Fibroblast of villous mesenchyme (primary cell): ENCODE measurements at regions not wholly inside any gene's neighbourhood (a gene's known extent, or its start where the extent isn't known, plus 50 kb on each side); places are given as distances from the start of the nearest gene placed in this dataset.
"Not testable (repeated sequence)": the region's sequence is repeated elsewhere in the genome, so short reads cannot be mapped to it uniquely, and the experiment has no call there.

ENCODE experiments used
- DNase-seq: peaks from one replicate; pipeline ENCODE4 v3.0.0-alpha.2; 2010; ENCODE audit warnings: low read depth
- H3K4me3 ChIP-seq: 2 replicates; pipeline ENCODE4 v1.5.1; 2011; ENCODE audit warnings: low read depth, mild to moderate bottlenecking, low read length
- TF ChIP-seq, protein P1 (sequence below): IDR thresholded peaks from 2 replicates; pipeline ENCODE4 v1.5.1; 2012; ENCODE audit warnings: low read depth, mild to moderate bottlenecking, low read length; ENCODE audit not compliant: insufficient read depth

DNA sequence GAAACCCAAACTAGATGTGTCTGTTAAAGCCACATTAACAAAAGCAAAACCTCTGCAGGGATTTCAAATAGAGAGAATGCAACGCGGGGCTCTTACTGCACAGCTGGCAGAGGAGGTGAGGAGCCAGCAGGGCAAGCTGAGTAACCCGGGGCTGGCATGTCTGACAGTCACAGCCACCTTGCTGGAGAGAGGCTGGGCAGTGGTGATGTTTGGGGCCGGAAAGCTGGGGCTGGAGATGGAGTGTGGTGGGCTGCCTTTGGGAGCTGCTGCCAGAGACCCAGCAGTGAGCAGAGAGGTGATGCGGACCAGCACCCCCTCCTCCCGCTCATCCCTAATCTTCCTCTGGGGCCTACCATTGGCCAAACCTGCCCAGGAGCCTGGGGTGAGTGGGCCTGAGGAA is 204.5 kb upstream of the ARL4C start:
- TF ChIP-seq, protein P1, sequence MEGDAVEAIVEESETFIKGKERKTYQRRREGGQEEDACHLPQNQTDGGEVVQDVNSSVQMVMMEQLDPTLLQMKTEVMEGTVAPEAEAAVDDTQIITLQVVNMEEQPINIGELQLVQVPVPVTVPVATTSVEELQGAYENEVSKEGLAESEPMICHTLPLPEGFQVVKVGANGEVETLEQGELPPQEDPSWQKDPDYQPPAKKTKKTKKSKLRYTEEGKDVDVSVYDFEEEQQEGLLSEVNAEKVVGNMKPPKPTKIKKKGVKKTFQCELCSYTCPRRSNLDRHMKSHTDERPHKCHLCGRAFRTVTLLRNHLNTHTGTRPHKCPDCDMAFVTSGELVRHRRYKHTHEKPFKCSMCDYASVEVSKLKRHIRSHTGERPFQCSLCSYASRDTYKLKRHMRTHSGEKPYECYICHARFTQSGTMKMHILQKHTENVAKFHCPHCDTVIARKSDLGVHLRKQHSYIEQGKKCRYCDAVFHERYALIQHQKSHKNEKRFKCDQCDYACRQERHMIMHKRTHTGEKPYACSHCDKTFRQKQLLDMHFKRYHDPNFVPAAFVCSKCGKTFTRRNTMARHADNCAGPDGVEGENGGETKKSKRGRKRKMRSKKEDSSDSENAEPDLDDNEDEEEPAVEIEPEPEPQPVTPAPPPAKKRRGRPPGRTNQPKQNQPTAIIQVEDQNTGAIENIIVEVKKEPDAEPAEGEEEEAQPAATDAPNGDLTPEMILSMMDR = no peak
- DNase-seq = no peak
- no peak overlapping the region for H3K4me3 ChIP-seq

DNA sequence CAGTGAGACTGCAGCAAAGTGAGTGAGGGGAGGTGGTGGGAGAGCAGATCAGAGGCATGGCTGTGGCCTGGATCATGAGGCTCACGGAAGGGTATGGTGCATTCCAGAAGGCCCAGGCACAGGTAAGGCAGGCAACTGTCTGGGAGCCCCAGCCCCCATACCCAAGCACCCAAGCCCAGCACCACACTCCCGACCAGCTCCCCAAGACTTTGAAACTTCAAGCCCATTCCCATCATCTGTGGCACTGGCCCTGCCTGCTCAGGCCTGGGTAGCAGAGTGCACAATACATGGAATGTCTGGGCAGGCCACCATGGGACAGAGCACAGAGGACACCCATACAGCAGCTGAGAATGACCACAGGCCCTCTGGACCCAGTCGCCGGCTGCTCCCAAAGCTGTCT is 202.6 kb upstream of the ARL4C start:
- no peak overlapping the region for H3K4me3 ChIP-seq
- TF ChIP-seq, protein P1 = no peak
- DNase-seq = no peak

DNA sequence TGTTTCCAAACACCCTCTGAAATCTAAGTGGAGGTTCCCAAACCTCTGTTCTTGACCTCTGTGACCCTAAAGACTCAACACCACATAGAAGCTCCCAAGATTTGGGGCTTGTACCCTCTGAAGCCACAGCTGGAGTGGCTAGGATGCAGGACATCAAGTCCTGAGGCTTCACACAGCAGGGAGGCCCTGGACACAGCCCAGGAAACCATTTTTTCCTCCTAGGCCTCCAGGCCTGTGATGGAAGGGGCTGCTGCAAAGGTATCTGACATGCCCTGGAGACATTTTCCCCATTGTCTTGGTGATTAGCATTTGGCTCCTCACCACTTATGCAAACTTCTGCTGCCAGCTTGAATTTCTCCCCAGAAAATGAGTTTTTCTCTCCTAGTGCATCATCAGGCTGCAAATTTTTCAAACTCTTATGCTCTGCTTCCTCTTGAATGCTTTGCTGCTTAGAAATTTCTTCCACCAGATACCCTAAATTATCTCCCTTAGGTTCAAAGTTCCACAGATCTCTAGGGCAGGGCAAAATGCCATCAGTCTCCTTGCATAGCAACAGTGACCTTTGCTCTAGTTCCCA is 200.5 kb upstream of the ARL4C start:
- not testable (repeated sequence) for H3K4me3 ChIP-seq, DNase-seq

DNA sequence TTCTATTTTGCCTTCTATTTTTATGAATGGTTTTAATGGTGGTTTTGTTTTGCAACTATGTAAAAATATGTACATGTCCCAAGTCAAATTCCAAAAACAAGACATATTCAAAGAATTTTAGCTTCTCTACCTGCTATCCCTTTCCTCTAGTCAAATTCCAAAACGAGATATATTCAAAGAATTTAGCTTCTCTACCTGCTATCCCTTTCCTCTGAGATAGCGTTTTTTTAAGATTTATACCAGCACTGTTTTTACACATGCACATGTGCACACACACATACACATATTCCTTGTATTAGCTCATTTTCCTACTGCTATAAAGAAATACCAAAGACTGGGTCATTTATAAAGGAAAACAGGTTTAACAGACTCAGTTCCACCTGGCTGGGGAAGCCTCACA is 199.1 kb upstream of the ARL4C start:
- H3K4me3 ChIP-seq = no peak overlapping the region
- DNase-seq = no peak
- TF ChIP-seq, protein P1 = no peak

DNA sequence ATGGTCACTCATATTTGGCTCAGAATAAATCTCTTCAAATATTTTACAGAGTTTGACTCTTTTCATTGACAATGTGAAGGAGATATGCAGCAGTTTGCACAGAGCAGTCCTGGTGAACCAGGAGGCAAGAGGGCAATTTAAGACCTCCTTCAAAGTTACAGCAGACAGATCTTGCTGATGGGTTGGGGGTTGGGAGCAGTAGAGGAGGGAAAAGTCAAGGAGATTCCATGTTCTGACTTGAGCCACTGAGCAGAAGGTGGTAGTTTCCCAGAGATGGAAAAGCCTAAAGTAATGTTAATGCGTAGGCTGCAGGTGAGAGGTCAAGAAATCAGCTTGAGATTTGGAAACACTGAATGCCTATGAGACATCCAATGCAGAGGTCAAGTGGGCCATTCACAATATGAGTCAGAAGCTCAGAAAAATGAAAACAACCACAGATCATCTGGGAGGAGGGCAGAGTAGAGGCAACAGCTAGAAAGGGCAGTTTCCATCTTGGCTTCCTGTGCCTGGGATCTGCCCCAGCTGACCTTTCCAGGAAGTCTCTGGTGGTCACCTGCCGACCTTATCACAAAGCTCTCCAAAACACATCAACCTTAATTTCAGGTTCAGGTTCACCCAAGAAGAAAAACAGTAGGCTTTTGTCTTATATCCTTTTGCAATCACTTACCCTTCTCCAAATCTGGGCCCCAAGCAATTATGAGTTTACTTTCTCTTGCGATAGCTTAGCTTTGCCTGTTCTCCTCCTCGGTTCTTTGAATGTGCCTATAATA is 197.5 kb upstream of the ARL4C start:
- no peak overlapping the region for H3K4me3 ChIP-seq
- TF ChIP-seq, protein P1 = no peak
- DNase-seq = peak; percentile 95

DNA sequence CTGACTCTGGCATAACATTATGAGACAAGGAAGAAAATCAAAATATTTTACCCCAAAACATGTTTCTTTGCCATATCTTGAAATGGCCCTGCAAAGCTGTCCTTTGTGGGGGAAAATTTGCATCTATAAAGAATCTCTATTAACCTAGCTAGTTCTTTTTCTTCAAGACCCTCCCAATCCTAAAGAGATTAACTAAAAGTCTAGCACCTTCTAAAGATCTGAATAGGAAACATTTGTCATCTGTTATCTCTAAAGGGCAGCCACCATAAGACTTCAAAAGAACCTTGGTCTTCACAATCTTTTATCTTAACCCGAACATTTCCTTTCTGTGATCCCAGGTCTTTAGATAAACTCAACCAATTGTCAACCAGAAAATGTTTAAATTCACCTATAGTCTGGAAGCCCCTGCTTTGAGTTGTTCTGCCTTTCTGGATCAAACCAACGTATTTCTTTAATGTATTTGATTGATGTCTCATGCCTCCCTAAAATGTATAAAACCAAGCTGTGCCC is 196.9 kb upstream of the ARL4C start:
- not testable (repeated sequence) for H3K4me3 ChIP-seq, DNase-seq

DNA sequence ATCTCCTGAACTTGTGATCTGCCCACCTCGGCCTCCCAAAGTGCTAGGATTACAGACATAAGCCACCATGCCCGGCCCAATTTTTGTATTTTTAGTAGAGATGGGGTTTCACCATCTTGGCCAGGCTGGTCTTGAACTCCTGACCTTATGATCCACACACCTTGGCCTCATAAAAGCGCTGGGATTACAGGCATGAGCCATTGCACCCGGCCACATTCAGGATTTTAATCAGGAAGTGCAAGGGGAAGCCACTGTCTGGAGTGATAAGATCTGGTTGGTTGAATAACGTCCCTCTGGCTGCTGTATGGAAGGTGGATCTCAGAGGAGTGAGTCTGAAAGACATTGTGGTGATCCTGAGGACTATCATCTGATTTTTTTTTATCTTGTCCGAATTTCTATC is 196.3 kb upstream of the ARL4C start:
- not testable (repeated sequence) for DNase-seq, H3K4me3 ChIP-seq

DNA sequence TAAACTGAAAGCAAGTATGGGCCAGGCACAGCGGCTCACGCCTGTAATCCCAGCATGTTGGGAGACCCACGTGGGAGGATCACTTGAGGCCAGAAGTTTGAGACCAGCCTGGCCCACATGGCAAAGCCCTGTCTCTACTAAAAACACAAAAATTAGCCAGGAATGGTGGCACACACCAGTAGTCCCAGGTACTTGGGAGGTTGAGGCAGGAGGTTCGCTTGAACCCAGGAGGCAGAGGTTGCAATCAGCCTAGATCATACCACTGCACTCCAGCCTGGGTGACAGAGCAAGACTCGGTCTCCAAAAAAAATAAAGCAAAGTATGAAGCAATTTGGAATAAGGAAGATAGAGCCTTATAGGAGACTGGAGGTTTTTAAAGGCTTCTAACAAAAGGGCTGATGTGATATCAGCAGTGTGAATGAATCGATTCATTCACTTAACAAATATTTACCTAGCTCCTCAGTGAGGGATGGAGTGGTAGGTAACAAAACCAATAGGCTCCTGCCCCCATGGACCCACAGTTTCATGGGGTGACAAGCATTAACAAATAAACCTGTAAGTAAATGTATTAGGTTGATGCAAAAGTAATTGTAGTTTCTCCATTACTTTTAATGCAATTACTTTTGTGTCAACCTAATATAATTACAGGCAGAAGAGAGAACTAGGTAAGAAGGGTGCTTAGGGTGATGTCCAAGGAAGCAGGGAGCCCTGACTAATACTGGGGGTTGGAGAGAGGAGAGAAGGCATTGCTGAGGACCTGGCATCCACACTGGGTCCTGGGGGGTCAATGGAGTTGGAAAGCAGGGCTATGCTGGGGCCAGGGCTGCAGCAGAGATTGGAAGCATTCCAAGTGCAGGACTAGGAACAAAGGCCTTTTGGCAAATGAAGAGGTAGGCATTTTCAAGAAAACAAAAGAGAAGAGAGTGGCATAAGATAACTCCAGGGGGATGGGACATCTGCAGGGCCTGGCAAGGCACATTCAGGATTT is 195.4 kb upstream of the ARL4C start:
- no peak for DNase-seq
- TF ChIP-seq, protein P1 = no peak
- H3K4me3 ChIP-seq = no peak overlapping the region
